Muscle of leg (tissue), 3 donors: ENCODE measurements at regions not wholly inside any gene's neighbourhood (a gene's known extent, or its start where the extent isn't known, plus 50 kb on each side); places are given as distances from the start of the nearest gene placed in this dataset.

Experiments used
- DNase-seq: peaks from one replicate; pipeline ENCODE4 v3.0.0; 2013
- H3K27ac ChIP-seq: one replicate; pipeline ENCODE4 v1.5.1; 2013; ENCODE audit warnings: mild to moderate bottlenecking, low read length, control low read depth
- H3K27me3 ChIP-seq: one replicate; pipeline ENCODE4 v1.6.1; 2013; ENCODE audit warnings: low read length; ENCODE audit not compliant: control insufficient read depth, insufficient read depth
- H3K36me3 ChIP-seq: one replicate; pipeline ENCODE4 v1.6.1; 2013; ENCODE audit warnings: low read length; ENCODE audit not compliant: control insufficient read depth, insufficient read depth
- H3K4me1 ChIP-seq: one replicate; pipeline ENCODE4 v1.6.1; 2013; ENCODE audit warnings: low read length; ENCODE audit not compliant: control insufficient read depth, insufficient read depth
- H3K4me3 ChIP-seq: one replicate; pipeline ENCODE4 v1.5.1; 2013; ENCODE audit warnings: low read length, control low read depth
- H3K9me3 ChIP-seq: replicated peaks from 2 replicates; pipeline ENCODE4 v1.6.1; 2013; ENCODE audit warnings: low read depth, low read length; ENCODE audit not compliant: control insufficient read depth
- WGBS: methylation state at CpG from one replicate; pipeline ENCODE4 v1.1.5; 2013; ENCODE audit warnings: missing lambda C conversion rate; ENCODE audit not compliant: insufficient coverage; 5-methylcytosine and 5-hydroxymethylcytosine counted together

- Histone ChIP-seq H3K36me3 (no peaks in the 10 kb centered on the region), H3K4me3 (no peak overlapping the region), H3K9me3 (no peaks in the 10 kb centered on the region), H3K4me1 (no peaks in the 10 kb centered on the region), H3K27me3 (no peaks in the 10 kb centered on the region), H3K27ac (no peak overlapping the region)
- DNase-seq: no peak
- 79% methylated on average over 5 of the region's 5 CpGs for WGBS
Measured at GRCh38 chr6:156123731-156124130, 653.4 kb upstream of the ARID1B start.

- Histone ChIP-seq H3K4me1 (no peaks in the 10 kb centered on the region), H3K27me3 (no peaks in the 10 kb centered on the region), H3K4me3 (no peak overlapping the region), H3K9me3 (no peaks in the 10 kb centered on the region), H3K27ac (no peak overlapping the region), H3K36me3 (no peaks in the 10 kb centered on the region)
- DNase-seq: no peak
- WGBS: 61% methylated on average over 2 of the region's 6 CpGs
Measured at GRCh38 chr6:156121973-156122372, 655.2 kb upstream of the ARID1B start.

DNA sequence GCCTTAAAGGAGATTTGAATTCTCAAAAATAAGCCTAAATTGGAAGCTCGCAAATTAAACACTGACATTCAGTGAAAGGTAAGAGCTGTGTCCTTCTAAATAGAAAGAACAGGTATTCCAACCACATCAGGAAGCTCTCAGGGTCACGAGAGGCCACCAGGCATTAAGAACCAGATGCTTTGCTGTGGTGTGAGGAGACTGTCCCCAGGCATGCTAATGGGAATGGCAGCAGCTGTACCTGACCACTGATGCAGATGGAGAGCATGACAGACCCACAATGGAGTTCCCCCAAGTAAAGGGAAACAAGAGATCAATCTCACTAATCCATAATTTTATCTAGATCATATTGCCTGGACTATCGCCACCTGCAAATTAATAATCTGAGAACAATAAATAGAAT is 658.9 kb upstream of the NOX3 start:
- H3K27ac ChIP-seq: no peak overlapping the region
- no peaks in the 10 kb centered on the region for H3K4me1 ChIP-seq
- H3K27me3 ChIP-seq: no peaks in the 10 kb centered on the region
- WGBS: no CpG with 5 or more reads among the region's 3 CpGs
- DNase-seq: no peak
- H3K4me3 ChIP-seq: no peak overlapping the region
- H3K9me3 ChIP-seq: no peaks in the 10 kb centered on the region
- no peaks in the 10 kb centered on the region for H3K36me3 ChIP-seq

GRCh38 chr6:156113631-156114030 is 658.0 kb upstream of the NOX3 start:
- no peak for DNase-seq
- no peak overlapping the region for H3K27ac ChIP-seq
- no peaks in the 10 kb centered on the region for H3K27me3 ChIP-seq
- H3K4me3 ChIP-seq: no peak overlapping the region
- H3K9me3 ChIP-seq: no peaks in the 10 kb centered on the region
- no peaks in the 10 kb centered on the region for H3K36me3 ChIP-seq
- WGBS: 75% methylated on average over 3 of the region's 3 CpGs
- H3K4me1 ChIP-seq: no peaks in the 10 kb centered on the region

DNA sequence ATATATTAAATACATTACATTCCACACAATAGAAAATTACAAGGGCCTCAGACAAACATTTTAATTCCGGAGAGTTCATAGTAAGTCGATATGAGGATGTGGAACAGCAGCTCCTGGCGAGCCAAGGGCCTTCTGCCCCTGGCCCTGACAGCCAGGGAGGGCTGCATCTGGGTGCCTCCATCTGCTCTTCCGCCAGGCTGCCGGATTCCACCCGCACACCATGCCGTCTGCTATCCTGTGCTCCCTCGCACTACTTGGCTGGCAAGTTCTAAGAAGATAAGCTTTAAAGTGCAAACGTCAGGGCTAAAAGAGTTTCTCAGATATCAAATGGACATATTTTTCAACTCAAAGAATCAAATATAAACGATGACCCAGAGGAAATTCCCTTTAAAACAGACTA is 656.3 kb upstream of the NOX3 start:
- Histone ChIP-seq H3K9me3 (no peaks in the 10 kb centered on the region), H3K27ac (no peak overlapping the region), H3K4me3 (no peak overlapping the region), H3K27me3 (no peaks in the 10 kb centered on the region), H3K4me1 (no peaks in the 10 kb centered on the region), H3K36me3 (no peaks in the 10 kb centered on the region)
- DNase-seq: no peak
- 87% methylated on average over 8 of the region's 10 CpGs for WGBS

DNA sequence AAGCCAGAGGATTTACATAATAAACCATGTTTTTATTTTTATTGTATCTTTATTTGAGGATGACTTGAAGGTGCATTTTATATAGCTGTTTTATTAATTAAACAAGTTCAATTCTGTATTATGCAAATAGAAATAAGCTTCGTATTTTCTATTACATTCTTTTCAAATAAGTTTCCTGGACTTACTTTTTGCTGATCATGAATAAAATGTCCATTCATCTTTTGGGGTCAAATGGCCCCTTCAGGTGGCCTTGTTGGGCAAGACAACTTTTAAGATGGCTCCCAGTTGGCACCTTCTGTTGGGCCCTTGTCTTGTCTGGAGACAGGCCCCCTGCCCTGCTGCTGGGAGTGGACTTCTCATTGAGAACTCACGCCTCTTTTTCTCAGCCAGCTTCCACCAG is 654.6 kb upstream of the NOX3 start:
- H3K9me3 ChIP-seq: no peaks in the 10 kb centered on the region
- WGBS: 90% methylated on average over 1 of the region's 2 CpGs
- no peaks in the 10 kb centered on the region for H3K36me3 ChIP-seq
- H3K4me3 ChIP-seq: no peak overlapping the region
- H3K4me1 ChIP-seq: no peaks in the 10 kb centered on the region
- H3K27me3 ChIP-seq: no peaks in the 10 kb centered on the region
- DNase-seq: no peak
- H3K27ac ChIP-seq: no peak overlapping the region

DNA sequence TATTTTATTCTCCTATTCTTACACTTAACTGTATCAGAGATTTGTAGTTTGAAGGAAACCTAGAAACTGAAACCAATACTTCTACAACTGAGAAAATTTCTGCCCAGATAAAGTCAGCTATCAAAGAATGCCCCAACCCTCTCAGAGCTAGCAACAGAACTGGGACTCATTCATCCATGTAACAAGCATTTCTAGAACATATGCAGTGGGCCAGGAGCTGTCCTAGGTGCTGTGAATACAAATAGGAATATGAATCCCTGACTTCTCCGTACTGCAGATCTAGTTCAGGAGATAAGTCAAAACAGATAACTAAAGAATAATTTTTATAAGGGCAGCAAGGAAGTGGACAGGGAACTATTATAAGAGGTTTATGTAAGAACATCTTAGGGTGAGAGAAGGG is 654.1 kb upstream of the NOX3 start:
- H3K4me3 ChIP-seq: no peak overlapping the region
- no peaks in the 10 kb centered on the region for H3K4me1 ChIP-seq
- no peaks in the 10 kb centered on the region for H3K36me3 ChIP-seq
- H3K27ac ChIP-seq: no peak overlapping the region
- H3K9me3 ChIP-seq: no peaks in the 10 kb centered on the region
- no CpG with 5 or more reads among the region's 1 CpG for WGBS
- no peaks in the 10 kb centered on the region for H3K27me3 ChIP-seq
- DNase-seq: peak; percentile 11

DNA sequence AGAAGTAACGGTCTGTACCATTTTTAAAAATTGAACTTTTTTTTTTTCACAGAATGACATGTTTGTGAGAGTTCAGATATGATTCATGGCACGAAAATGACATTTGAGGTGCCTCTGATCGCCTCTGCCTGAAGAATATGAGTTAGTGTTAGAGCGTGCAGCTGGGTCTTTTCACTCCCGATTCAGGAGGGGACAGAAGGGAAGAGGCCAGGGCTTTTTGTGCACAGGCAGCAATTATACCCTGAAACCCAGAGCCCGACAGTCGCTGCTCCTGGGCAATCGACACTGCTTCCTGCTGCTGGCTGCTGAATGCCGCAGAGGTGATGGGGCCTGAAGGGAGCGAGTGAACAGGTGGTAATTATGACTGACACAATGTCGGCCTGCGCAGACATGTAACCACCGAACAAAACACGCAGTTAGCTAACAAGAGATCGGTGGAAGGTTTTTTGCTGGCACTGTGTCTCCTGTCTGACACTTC is 652.0 kb upstream of the NOX3 start:
- Histone ChIP-seq H3K27me3 (no peaks in the 10 kb centered on the region), H3K4me1 (no peaks in the 10 kb centered on the region), H3K36me3 (no peaks in the 10 kb centered on the region), H3K4me3 (no peak overlapping the region), H3K9me3 (no peaks in the 10 kb centered on the region), H3K27ac (no peak overlapping the region)
- WGBS: 53% methylated on average over 14 of the region's 15 CpGs
- peak; percentile 10 for DNase-seq

DNA sequence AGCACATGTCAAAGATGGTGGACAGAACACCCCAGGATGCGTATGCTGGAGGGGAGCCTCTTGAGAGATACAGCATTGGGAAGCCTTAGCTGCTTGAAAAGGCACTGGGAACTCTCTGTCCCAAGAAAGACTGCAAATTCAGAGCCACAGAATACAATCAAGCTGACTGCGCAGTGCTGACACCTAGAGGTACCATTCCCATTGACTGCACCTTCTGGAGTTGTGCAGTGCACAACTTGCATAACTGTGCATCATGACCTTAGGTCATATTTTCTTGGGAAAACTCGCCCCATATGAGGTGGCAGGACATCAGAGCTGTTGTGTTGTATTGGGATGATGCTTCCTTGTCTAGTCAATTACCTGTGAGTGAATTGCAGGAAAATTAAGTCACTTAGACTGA is 646.5 kb upstream of the NOX3 start:
- Histone ChIP-seq H3K27ac (no peak overlapping the region), H3K9me3 (no peaks in the 10 kb centered on the region)

DNA sequence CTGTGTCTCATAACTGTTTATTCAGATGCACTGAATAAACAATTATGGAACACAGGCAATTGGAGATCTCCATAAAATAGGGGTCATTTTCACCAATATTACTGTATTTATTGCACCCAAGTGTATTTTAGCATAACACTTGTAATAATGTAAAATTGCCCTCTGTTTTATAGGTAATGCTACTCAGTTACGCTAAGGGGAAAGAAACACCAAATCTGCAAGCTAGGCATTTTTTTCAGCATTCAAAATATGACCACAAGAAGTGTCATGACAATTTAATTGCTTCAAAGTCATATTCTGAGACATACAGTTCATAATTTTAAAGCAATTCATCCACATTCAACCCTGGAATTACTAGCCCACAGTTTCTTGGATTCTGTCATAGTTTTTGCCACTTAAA is 643.2 kb upstream of the NOX3 start:
- no peak overlapping the region for H3K27ac ChIP-seq
- no peaks in the 10 kb centered on the region for H3K4me1 ChIP-seq
- no peak overlapping the region for H3K4me3 ChIP-seq
- DNase-seq: no peak
- no peaks in the 10 kb centered on the region for H3K9me3 ChIP-seq
- no peaks in the 10 kb centered on the region for H3K36me3 ChIP-seq
- no peaks in the 10 kb centered on the region for H3K27me3 ChIP-seq
- WGBS: no CpG with 5 or more reads among the region's 1 CpG

More for the DNA sequence above, 646.5 kb upstream of the NOX3 start:
- no peaks in the 10 kb centered on the region for H3K36me3 ChIP-seq
- no peaks in the 10 kb centered on the region for H3K4me1 ChIP-seq
- no peak overlapping the region for H3K4me3 ChIP-seq
- no peaks in the 10 kb centered on the region for H3K27me3 ChIP-seq
- DNase-seq: no peak
- 81% methylated on average over 3 of the region's 3 CpGs for WGBS

DNA sequence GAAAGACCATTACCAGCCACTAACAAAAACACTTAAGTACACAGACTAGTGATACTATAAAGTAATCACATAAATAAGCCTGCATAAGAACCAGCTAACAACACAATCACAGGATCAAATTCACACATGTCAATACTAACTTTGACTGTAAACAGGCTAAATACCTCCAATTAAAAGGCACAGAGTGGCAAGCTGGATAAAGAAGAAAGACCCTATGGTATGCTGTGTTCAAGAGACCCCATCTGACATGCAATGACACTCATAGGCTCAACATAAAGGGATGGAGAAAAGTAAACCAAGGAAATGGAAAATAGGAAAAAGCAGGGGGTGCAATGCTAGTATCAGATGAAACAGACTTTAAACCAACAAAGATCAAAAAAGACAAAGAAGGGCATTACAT is 631.8 kb upstream of the NOX3 start:
- Histone ChIP-seq H3K36me3 (no peaks in the 10 kb centered on the region), H3K4me3 (no peak overlapping the region), H3K27ac (no peak overlapping the region), H3K9me3 (peaks cover 3% of the 10 kb centered on the region), H3K27me3 (no peaks in the 10 kb centered on the region), H3K4me1 (no peaks in the 10 kb centered on the region)
- no peak for DNase-seq
